Activated T-cell treated with anti-CD3 and anti-CD28 coated beads for 4 hours (primary cell): ENCODE measurements at regions not wholly inside any gene's neighbourhood (a gene's known extent, or its start where the extent isn't known, plus 50 kb on each side); places are given as distances from the start of the nearest gene placed in this dataset.
"Not testable (repeated sequence)": the region's sequence is repeated elsewhere in the genome, so short reads cannot be mapped to it uniquely, and the experiment has no call there.

Experiments
- DNase-seq: peaks from one replicate; pipeline ENCODE4 v3.0.0-alpha.2; 2020

- no peak for DNase-seq
Measured at GRCh38 chr9:75463871-75464270, 375.6 kb downstream of the OSTF1 start.

GRCh38 chr9:75464726-75465125 lies 376.4 kb downstream of the OSTF1 start:
- DNase-seq: no peak

- DNase-seq: no peak
Measured at GRCh38 chr9:75467142-75467541, 378.8 kb downstream of the OSTF1 start.

GRCh38 chr9:75471549-75472114 lies 383.3 kb downstream of the OSTF1 start:
- DNase-seq: no peak

GRCh38 chr9:75482566-75482965 lies 394.3 kb downstream of the OSTF1 start:
- DNase-seq: no peak

- DNase-seq: no peak
Measured at GRCh38 chr9:75483636-75484035, 395.3 kb downstream of the OSTF1 start.

- no peak for DNase-seq
Measured at GRCh38 chr9:75487856-75488718, 399.8 kb downstream of the OSTF1 start.

GRCh38 chr9:75488719-75489110 lies 400.4 kb downstream of the OSTF1 start:
- no peak for DNase-seq

GRCh38 chr9:75490326-75490725 lies 400.1 kb upstream of the PCSK5 start:
- DNase-seq: no peak

- no peak for DNase-seq
Measured at GRCh38 chr9:75491533-75491932, 398.9 kb upstream of the PCSK5 start.

- DNase-seq: no peak
Measured at GRCh38 chr9:75499812-75500211, 390.7 kb upstream of the PCSK5 start.

- DNase-seq: no peak
Measured at GRCh38 chr9:75500479-75500878, 390.0 kb upstream of the PCSK5 start.

- not testable (repeated sequence) for DNase-seq
Measured at GRCh38 chr9:75500940-75501339, 389.5 kb upstream of the PCSK5 start.

- no peak for DNase-seq
Measured at GRCh38 chr9:75504721-75505120, 385.8 kb upstream of the PCSK5 start.

- no peak for DNase-seq
Measured at GRCh38 chr9:75505654-75506053, 384.8 kb upstream of the PCSK5 start.

GRCh38 chr9:75529463-75529862 lies 361.0 kb upstream of the PCSK5 start:
- DNase-seq: no peak

GRCh38 chr9:75531588-75531987 lies 358.9 kb upstream of the PCSK5 start:
- DNase-seq: no peak

GRCh38 chr9:75532233-75533050 lies 358.0 kb upstream of the PCSK5 start:
- DNase-seq: no peak

GRCh38 chr9:75539523-75539922 lies 350.9 kb upstream of the PCSK5 start:
- no peak for DNase-seq

GRCh38 chr9:75540185-75540584 lies 350.3 kb upstream of the PCSK5 start:
- no peak for DNase-seq

GRCh38 chr9:75541734-75542133 lies 348.7 kb upstream of the PCSK5 start:
- DNase-seq: no peak

GRCh38 chr9:75544815-75545214 lies 345.7 kb upstream of the PCSK5 start:
- no peak for DNase-seq

- no peak for DNase-seq
Measured at GRCh38 chr9:75545287-75545686, 345.2 kb upstream of the PCSK5 start.

GRCh38 chr9:75548871-75549270 lies 341.6 kb upstream of the PCSK5 start:
- DNase-seq: no peak
